DMS53 treated with DMSO at 0.1 percent for 48 hours (cell line): ENCODE measurements at regions not wholly inside any gene's neighbourhood (a gene's known extent, or its start where the extent isn't known, plus 50 kb on each side); places are given as distances from the start of the nearest gene placed in this dataset.

Source experiments
- DNase-seq: peaks from one replicate; lab custom pipeline; 2025; ENCODE audit not compliant: unreplicated experiment; lab: John Stamatoyannopoulos, UW

- DNase-seq, result no peak
Measured at GRCh38 chr18:46372670-46373069, 268.5 kb downstream of the HAUS1 start.

GRCh38 chr18:46373131-46373530 is 268.9 kb downstream of the HAUS1 start:
- DNase-seq, result no peak

GRCh38 chr18:46373791-46374190 is 269.6 kb downstream of the HAUS1 start:
- no peak for DNase-seq

- no peak for DNase-seq
Measured at GRCh38 chr18:46374850-46375249, 270.7 kb downstream of the HAUS1 start.

DNA sequence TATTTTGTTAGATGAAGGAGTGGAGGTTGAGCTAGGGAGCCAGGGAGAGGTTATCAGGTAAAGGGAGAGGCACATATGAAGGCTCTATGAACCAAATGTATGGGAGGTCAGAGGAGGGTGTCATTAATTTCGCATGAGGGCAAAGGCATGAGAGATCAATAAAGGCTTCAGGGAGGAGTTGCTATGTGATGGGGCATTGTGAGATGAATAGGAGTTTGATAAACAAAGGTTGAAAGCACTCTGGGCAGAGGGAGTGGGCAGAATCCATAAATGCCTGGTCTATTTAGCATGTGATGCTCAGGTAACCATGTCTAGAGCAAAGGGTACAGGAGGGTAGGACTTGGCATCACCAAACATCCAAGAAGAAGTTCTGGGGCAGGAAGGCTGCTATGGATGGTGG is 273.4 kb downstream of the HAUS1 start:
- no peak for DNase-seq

GRCh38 chr18:46378126-46378863 is 274.1 kb downstream of the HAUS1 start:
- no peak for DNase-seq

- DNase-seq, result no peak
Measured at GRCh38 chr18:46378864-46379207, 274.7 kb downstream of the HAUS1 start.

DNA sequence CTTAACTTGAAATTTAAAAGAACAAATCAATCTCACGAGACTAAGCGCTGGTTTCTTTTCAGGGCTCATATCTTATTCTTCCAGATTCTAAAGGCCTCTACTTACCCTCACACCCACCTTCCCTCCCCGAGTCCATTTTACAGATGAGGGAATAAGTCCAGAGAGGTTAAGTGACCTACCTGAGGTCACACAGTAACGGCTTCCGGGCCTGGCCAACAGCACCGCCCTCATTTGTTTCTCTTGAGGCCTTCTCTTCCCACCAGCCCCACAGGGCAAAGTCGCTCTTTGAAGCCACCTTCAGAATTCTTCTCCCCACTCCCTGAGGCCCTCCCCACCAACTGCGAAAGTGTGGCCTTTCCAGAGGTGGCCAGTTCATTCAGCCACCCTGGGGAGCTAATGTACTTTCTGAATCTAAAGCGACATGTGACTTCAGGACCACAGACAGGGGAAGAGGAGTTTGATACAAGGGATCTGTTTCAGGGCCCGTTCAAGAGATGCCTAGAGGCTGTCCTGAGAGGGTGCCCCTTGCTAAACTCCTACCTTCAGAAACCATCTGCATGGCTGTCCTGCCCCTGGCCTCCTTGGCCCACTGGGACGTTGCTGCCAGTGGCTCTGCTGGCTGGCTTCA is 275.3 kb downstream of the HAUS1 start:
- no peak for DNase-seq

- no peak for DNase-seq
Measured at GRCh38 chr18:46385124-46385523, 271.9 kb downstream of the LOXHD1 start.

- DNase-seq, result no peak
Measured at GRCh38 chr18:46386788-46387187, 270.2 kb downstream of the LOXHD1 start.

DNA sequence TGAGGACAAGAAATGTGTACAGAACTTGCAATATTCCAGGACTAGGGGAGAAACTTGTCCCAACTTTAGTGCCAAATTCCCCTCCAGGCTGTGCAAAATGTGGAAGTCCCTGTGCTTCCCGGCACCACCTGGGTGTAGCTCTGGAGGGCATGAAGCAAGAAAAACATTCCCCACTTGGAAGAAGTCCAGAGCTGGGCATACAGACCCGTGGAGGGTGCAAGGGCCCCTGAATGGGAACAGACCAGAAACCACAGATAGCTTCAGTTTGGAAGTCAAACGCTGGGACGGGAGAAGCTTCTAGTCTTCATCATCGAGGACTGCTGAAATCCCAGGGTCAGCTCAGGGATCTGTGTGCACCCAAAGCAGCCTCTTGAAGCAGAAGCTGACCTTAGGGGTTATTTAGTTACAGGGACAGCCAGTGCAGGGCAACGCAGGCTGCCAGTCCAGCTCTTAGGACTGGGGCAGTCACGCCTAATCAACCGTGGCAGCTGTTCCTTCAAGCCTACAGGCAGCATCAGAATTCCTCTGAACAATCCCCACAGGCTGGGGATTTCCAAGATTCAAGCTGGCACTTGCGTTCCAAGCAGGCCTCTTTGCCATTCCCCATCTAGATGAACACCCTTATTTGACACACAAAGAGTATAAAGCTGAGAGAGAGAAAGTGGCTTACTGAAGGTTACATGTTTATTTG is 269.4 kb downstream of the LOXHD1 start:
- peak; percentile 23 for DNase-seq

DNA sequence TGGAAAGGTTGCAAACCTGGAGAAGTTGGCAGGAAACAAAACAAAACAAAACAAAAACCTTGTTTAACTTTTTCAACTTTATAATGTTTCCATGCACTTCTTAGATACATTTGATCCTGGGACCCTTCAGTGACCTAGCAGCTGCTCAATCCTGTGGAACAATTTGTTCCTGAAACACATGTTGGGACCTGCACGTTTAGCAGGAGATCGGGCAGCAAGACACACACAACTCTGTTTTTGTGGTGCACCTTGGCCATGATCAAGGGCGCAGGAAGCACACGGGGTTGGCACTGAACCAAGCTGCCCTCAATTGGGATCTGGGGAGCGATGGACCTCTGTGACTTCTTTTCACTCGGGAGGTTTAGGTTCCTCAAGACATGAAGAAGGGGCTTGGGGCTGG is 268.7 kb downstream of the LOXHD1 start:
- DNase-seq, result no peak

DNA sequence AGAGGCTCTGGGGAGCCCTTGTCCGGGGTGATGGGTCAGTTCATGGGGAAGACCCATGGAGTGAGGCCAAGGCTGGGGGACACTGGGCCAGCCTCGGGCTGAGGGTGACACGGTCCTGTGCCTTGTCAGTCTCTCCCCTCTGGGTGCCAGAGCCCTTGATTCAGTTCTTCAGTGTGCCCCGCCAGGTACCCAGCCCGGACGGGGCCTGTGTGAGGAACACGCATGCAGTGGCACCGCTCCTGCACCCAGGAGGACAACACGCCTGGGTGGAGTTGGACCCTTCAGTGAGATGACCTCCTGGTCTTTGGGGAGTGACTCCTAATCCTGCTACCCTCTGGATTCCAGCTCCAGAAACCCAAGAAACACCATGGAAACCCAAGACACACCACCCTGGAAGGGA is 264.4 kb downstream of the LOXHD1 start:
- no peak for DNase-seq

GRCh38 chr18:46393230-46393629 is 263.8 kb downstream of the LOXHD1 start:
- DNase-seq, result no peak

DNA sequence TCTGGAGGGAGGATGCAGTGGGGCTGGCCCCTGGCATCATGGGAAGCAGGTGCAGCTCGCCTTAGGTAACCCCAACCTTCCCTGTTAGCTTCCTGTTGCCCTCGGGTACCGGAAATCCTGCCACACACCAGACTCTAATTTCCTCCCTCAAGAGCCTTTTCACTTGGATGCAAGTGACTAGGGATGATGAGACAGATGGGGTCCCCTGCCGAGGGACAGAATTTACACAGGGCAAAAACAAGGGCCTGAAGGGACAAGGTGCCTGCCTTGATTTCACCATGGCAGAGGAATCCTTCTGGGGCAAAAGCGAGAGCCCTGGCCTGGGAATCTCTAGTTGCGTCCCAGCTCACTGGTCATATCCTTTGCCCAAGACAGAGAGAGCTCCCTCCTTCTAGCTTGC is 263.1 kb downstream of the LOXHD1 start:
- DNase-seq, result no peak

DNA sequence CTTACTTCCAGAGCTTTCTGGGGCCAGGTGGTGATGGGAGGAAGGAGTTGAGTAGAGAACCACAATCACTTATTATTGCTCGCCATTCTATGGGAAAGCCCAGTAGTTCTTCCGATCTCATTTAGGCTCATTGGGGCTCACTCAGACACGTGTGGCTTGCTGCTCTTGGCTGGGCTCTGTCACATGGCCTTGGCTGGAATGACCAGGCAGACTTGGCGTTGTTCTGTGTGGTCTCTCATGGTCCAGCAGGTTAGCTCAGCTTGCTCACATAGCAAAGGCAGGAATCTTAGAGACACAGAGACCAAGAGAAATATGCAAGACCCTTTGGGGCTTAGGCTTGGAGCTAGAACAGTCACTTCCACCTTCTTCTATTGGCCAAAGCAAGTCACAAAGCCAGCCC is 261.2 kb downstream of the LOXHD1 start:
- no peak for DNase-seq

DNA sequence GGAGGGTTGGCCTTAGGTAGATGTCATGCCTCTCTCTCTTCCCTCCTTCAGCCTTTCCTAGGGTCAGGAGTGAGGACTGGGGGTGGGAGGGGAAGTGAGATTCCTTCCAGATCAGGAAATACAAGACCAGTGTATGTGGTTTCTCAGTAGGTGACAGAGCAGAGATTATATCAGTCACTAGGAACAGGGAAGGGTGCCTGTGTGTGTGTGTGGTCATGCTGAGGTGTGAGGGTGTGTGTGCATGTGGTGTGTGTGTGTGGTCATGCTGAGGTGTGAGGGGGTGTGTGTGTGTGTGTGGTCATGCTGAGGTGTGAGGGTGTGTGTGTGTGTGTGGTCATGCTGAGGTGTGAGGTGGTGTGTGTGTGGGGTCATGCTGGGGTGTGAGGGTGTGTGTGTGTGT is 259.8 kb downstream of the LOXHD1 start:
- no peak for DNase-seq

GRCh38 chr18:46398005-46398404 is 259.0 kb downstream of the LOXHD1 start:
- DNase-seq, result no peak

DNA sequence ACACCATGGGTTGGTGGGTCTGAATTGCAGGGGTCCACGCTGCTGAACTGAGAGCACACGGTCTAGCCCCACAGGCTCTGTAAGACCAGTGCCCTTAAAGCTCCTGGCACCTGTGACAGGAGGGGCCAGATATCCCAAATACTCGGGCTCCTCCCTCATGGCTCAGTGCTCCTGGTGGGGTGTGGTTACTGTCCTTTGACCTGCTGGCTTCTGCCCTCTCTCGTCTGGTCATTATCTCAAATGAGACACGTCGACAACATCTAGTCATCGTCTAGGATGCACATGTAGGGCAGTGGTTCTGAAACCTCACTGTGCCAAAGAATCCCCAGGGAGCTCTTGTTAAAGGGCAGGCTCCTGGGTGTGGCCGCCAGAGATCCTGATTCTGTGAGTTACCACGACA is 258.4 kb downstream of the LOXHD1 start:
- no peak for DNase-seq

GRCh38 chr18:46399303-46399702 is 257.7 kb downstream of the LOXHD1 start:
- no peak for DNase-seq

- DNase-seq, result no peak
Measured at GRCh38 chr18:46400449-46400848, 256.6 kb downstream of the LOXHD1 start.

DNA sequence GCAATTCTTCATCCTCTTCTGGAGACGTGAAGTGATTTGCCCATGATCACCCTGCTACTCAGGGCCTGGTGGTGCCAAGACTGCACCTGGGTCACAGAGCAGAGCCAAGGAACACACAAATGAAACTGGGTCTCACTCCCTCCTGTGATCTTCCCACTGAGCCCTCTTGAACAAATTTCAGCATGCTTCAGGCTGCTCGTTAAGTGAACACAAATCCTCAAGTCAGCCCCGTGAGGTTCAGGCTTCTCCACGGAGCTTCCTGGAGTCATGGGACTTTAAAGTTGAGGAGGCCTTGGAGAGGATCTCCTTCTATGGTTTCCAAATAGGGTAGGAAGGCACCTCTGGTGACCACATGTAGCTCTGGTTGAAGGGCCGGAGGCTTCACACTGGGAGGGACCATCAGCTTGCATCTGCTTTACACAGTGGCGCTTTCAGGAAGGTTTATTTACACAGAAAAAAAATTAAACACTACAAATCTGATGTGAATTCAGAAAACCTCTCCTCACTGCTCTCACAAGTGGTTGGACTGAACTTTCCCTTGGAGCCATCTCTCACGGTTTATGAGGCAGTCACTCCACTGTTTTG is 255.4 kb downstream of the LOXHD1 start:
- DNase-seq, result peak; percentile 84
